MM.1S (cell line): ENCODE measurements at regions not wholly inside any gene's neighbourhood (a gene's known extent, or its start where the extent isn't known, plus 50 kb on each side); places are given as distances from the start of the nearest gene placed in this dataset.

Source experiments
- CTCF ChIP-seq: fragments of 300-600 bp; sonication (generic); IDR thresholded peaks from 2 replicates; pipeline ENCODE4 v1.5.1; 2016; ENCODE audit warnings: antibody characterized with exemption, low read length, mixed read lengths
- EZH2 ChIP-seq: fragments of 300-600 bp; sonication (generic); optimal IDR thresholded peaks from 2 replicates; pipeline ENCODE3; 2017; ENCODE audit warnings: low read depth, mild to moderate bottlenecking, antibody characterized with exemption, low read length, mixed read lengths
- EZH2phosphoT487 ChIP-seq: fragments of 300-600 bp; sonication (generic); IDR thresholded peaks from 2 replicates; pipeline ENCODE4 v1.6.1; 2018; ENCODE audit warnings: antibody characterized with exemption, low read length

- TF ChIP-seq CTCF, result no peak
- no peak for TF ChIP-seq EZH2phosphoT487
- no peak for TF ChIP-seq EZH2
Observed at GRCh38 chr7:96424411-96424810, 102.5 kb upstream of the SLC25A13 start.
